ENCODE measurements at regions not wholly inside any gene's neighbourhood (a gene's known extent, or its start where the extent isn't known, plus 50 kb on each side); places are given as distances from the start of the nearest gene placed in this dataset.
"Not testable (repeated sequence)": the region's sequence is repeated elsewhere in the genome, so short reads cannot be mapped to it uniquely, and the experiment has no call there.

DNA sequence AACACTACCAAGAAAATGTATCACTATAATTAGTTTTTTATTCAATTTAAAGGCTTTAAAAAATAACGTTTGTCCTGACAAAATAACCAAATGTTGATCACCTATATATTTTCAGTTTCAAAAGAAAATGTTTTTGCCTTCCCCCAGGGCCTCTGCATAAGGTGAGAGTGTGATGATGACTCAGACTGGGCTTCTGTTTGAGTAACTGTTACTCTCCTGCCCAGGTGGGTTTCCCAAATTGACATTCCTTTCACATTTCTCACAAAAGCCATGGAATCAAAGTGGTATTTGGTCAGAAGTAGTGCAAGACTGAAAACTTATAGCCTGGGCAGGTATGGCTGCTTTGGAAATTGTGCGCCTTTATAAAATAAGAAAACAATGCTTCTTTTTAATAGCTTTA, 180.6 kb downstream of the COG6 start:
- no peaks in the 10 kb centered on the region for H3K4me1 ChIP-seq (ENCODE audit: control insufficient read depth, low read length)
- no peak overlapping the region for H3K4me3 ChIP-seq (ENCODE audit: low read length)
- H3F3A ChIP-seq (ENCODE audit: control insufficient read depth, insufficient read depth), result no peaks in the 10 kb centered on the region
- H3K9me3 ChIP-seq (ENCODE audit: control insufficient read depth, insufficient read depth, low read length), result no peaks in the 10 kb centered on the region
- H3K36me3 ChIP-seq (ENCODE audit: control insufficient read depth, low read length), result no peaks in the 10 kb centered on the region
- H3K27me3 ChIP-seq (ENCODE audit: control insufficient read depth, low read length), result no peaks in the 10 kb centered on the region
- H3K27ac ChIP-seq (ENCODE audit: low read depth, low read length), result no peak overlapping the region
- no peak overlapping the region for H3K4me2 ChIP-seq (ENCODE audit: low read length)
- no peaks in the 10 kb centered on the region for H3K79me2 ChIP-seq (ENCODE audit: control insufficient read depth, low read length)
- no peak for TF ChIP-seq CTCF (IDR thresholded peaks at IDR 0.05; ENCODE audit: low read depth, low read length, poor library complexity, severe bottlenecking)
- no peak for TF ChIP-seq EZH2phosphoT487 (IDR thresholded peaks at IDR 0.05; ENCODE audit: borderline replicate concordance, low read length)
- no peaks in the 10 kb centered on the region for H4K20me1 ChIP-seq (ENCODE audit: control insufficient read depth, insufficient read depth, low read depth, low read length)
- no peaks in the 10 kb centered on the region for H3K9me2 ChIP-seq (replicated peaks; ENCODE audit: control insufficient read depth, low read length)

DNA sequence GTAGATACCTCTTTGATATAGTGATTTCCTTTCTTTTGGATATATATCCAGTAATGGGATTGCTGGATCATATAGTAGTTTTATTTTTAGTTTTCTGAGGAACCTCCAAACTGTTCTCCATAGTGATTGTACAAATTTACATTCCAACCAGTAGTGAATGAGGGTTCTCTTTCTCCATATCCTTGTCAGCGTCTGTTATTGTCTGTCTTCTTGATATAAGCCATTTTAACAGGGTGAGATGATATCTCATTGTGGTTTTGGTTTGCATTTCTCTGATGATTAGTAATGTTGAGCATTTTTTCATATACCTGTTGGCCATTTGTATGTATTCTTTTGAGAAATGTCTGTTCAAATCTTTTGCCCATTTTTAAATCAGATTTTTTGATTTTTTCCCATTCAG, 182.4 kb downstream of the COG6 start:
- H3K9me3 ChIP-seq (ENCODE audit: control insufficient read depth, insufficient read depth, low read length); H4K20me1 ChIP-seq (ENCODE audit: control insufficient read depth, insufficient read depth, low read depth, low read length): not testable (repeated sequence)

DNA sequence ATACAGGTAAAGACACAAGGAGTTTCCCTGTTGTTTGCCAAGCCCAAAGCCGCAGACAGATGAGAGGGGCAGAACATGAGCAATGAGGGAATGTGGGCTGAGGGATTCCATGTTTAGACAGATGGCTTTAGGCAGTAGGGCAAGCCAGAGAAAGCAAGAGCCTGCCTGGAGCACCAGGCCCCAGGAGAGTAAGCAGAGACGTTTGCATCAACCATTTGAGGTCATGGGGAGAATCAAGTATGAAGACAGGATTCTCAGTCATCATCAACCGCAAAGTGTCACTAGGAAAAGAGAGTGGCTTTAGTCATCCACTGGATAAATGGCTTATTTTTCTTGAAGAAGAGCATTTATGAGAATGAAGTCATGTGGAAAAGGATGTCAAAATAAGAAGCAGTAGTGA, 184.7 kb downstream of the COG6 start:
- Histone ChIP-seq H3K4me1 (ENCODE audit: control insufficient read depth, low read length) (no peaks in the 10 kb centered on the region), H3K27me3 (ENCODE audit: control insufficient read depth, low read length) (no peaks in the 10 kb centered on the region), H3F3A (ENCODE audit: control insufficient read depth, insufficient read depth) (no peaks in the 10 kb centered on the region), H3K4me2 (ENCODE audit: low read length) (no peak overlapping the region), H3K9me3 (ENCODE audit: control insufficient read depth, insufficient read depth, low read length) (no peaks in the 10 kb centered on the region), H3K9me2 (replicated peaks; ENCODE audit: control insufficient read depth, low read length) (no peaks in the 10 kb centered on the region), H3K27ac (ENCODE audit: low read depth, low read length) (no peak overlapping the region), H4K20me1 (ENCODE audit: control insufficient read depth, insufficient read depth, low read depth, low read length) (no peaks in the 10 kb centered on the region), H3K4me3 (ENCODE audit: low read length) (no peak overlapping the region), H3K36me3 (ENCODE audit: control insufficient read depth, low read length) (no peaks in the 10 kb centered on the region), H3K79me2 (ENCODE audit: control insufficient read depth, low read length) (no peaks in the 10 kb centered on the region)
- TF ChIP-seq EZH2phosphoT487 (IDR thresholded peaks at IDR 0.05; ENCODE audit: borderline replicate concordance, low read length) (no peak), CTCF (IDR thresholded peaks at IDR 0.05; ENCODE audit: low read depth, low read length, poor library complexity, severe bottlenecking) (no peak)

More for the DNA sequence above, 182.4 kb downstream of the COG6 start:
- H3K79me2 ChIP-seq (ENCODE audit: control insufficient read depth, low read length); H3K4me1 ChIP-seq (ENCODE audit: control insufficient read depth, low read length); H3K4me2 ChIP-seq (ENCODE audit: low read length); H3K4me3 ChIP-seq (ENCODE audit: low read length); H3K36me3 ChIP-seq (ENCODE audit: control insufficient read depth, low read length); H3K27ac ChIP-seq (ENCODE audit: low read depth, low read length); H3F3A ChIP-seq (ENCODE audit: control insufficient read depth, insufficient read depth); H3K27me3 ChIP-seq (ENCODE audit: control insufficient read depth, low read length); H3K9me2 ChIP-seq (replicated peaks; ENCODE audit: control insufficient read depth, low read length): not testable (repeated sequence)

GRCh38 chr13:39847336-39847735, 191.9 kb downstream of the COG6 start:
- Histone ChIP-seq H3K36me3 (ENCODE audit: control insufficient read depth, low read length) (no peaks in the 10 kb centered on the region), H4K20me1 (ENCODE audit: control insufficient read depth, insufficient read depth, low read depth, low read length) (no peaks in the 10 kb centered on the region), H3K9me3 (ENCODE audit: control insufficient read depth, insufficient read depth, low read length) (no peaks in the 10 kb centered on the region), H3K4me1 (ENCODE audit: control insufficient read depth, low read length) (no peaks in the 10 kb centered on the region), H3K9me2 (replicated peaks; ENCODE audit: control insufficient read depth, low read length) (no peaks in the 10 kb centered on the region), H3K4me3 (ENCODE audit: low read length) (no peak overlapping the region), H3K27me3 (ENCODE audit: control insufficient read depth, low read length) (no peaks in the 10 kb centered on the region), H3K4me2 (ENCODE audit: low read length) (no peak overlapping the region), H3F3A (ENCODE audit: control insufficient read depth, insufficient read depth) (no peaks in the 10 kb centered on the region), H3K27ac (ENCODE audit: low read depth, low read length) (no peak overlapping the region), H3K79me2 (ENCODE audit: control insufficient read depth, low read length) (no peaks in the 10 kb centered on the region)
- no peak for TF ChIP-seq EZH2phosphoT487 (IDR thresholded peaks at IDR 0.05; ENCODE audit: borderline replicate concordance, low read length)
- no peak for TF ChIP-seq CTCF (IDR thresholded peaks at IDR 0.05; ENCODE audit: low read depth, low read length, poor library complexity, severe bottlenecking)
